Kidney glomerular epithelial cell (primary cell): ENCODE measurements at regions not wholly inside any gene's neighbourhood (a gene's known extent, or its start where the extent isn't known, plus 50 kb on each side); places are given as distances from the start of the nearest gene placed in this dataset.

ENCODE experiments used
- DNase-seq: peaks from one replicate; lab custom pipeline; 2025; lab: John Stamatoyannopoulos, UW

- DNase-seq = no peak
These were observed 94.6 kb downstream of the HAPSTR1 start for GRCh38 chr16:9186061-9186460.

- DNase-seq = no peak
These were observed 97.3 kb downstream of the HAPSTR1 start for GRCh38 chr16:9188721-9189120.

- no peak for DNase-seq
These were observed 99.9 kb downstream of the HAPSTR1 start for GRCh38 chr16:9191274-9191850.

- no peak for DNase-seq
These were observed 101.3 kb downstream of the HAPSTR1 start for GRCh38 chr16:9192746-9193145.

DNA sequence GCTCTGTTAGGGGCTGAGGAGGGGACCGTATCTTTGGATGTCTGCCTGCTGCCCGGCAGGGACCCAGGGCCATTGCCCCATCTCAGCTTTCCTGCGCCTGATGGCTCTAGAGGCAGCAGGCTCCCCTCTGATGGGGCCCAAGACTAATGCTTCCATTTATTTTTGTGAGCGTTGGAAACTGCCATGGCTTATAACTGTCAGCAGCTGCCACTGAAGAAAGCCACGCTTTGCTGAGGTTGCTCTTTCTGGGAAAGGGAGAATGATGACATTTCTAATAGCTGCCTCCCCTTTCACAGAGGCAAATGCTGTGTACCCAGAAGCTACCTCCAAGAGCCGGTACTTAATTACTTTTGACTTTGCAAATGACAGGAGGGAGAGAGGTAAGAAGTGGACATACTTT, 103.8 kb downstream of the HAPSTR1 start:
- DNase-seq = no peak

GRCh38 chr16:9197957-9198661, 106.7 kb downstream of the HAPSTR1 start:
- no peak for DNase-seq

DNA sequence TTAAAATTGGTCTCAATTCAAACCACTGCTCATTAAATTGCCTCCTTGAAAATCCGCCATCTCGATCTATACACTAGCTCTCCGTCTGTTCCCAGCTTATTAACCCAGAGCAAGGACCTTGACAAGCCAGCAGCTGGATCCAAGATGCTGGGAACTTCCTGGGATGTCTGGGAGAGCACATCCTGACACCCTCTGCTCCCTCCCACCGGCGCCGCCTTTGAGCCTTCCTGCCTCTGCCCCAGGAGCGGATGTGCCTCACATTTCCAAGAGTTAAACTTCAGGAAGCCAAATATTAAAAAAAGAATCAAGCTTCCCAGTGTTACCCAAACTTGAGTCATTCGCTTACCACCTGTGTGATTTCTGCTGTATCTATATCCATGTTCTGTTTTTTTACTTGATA, 107.9 kb downstream of the HAPSTR1 start:
- DNase-seq = no peak

GRCh38 chr16:9199751-9200150, 108.3 kb downstream of the HAPSTR1 start:
- no peak for DNase-seq

DNA sequence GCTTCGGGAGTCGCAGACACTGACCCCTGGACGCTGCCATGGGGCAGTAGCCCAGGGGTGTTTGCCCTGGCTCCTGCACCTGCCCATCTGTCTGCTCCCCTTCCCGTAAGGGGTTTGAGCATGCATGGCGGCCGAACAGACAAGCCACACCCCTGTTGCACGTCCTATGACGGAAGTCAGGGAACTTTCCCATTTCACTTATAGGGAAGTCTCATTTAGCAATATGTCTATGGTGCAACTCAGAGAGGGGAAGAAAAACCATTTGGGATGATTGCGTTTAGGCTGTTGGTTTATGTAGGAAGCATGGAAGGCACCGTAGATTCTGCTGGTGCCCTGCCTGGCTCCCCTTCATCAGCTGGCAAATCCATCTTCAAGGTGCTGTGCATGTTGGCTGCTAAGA, 112.5 kb downstream of the HAPSTR1 start:
- no peak for DNase-seq

DNA sequence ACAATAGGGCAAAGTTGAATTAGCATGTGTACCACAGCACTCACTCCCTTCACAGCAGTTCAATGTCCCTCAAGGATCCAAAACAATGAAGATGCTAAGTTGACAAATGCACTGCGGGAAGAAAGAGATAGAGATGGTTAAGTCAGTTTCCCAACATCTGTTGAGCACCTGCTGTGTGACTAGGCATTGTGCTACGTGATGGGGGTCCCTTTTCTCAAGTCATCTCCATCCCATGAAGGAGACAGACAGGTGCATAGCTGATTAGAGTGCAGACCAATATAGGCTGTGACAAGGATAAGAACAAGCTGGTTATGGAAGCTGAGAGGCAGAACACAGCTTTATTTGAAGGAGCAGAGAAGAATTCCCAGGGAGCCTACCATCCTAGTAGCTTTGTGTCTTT, 114.2 kb downstream of the HAPSTR1 start:
- no peak for DNase-seq

DNA sequence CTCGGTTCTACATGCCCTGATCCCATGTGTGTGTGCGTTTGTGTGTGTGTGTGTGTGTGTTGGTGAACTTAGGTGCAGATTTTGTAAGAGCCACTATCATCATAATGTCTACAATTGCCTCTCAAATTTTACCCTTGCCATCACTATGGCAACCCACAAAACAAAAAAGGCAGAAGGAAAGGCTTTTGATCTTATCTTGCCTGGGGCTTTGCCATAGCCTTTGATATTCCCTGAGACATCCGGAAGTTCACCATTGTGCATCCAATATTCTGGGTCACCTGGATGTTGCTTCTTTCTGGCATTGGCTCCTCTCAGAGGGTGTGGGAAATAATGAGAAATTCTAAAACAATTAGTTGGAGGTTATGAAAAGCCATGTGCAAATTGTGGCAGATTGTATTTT, 114.7 kb downstream of the HAPSTR1 start:
- DNase-seq = no peak

- DNase-seq = no peak
These were observed 121.2 kb downstream of the HAPSTR1 start for GRCh38 chr16:9212621-9213020.

- DNase-seq = no peak
These were observed 128.4 kb downstream of the HAPSTR1 start for GRCh38 chr16:9219813-9220212.

DNA sequence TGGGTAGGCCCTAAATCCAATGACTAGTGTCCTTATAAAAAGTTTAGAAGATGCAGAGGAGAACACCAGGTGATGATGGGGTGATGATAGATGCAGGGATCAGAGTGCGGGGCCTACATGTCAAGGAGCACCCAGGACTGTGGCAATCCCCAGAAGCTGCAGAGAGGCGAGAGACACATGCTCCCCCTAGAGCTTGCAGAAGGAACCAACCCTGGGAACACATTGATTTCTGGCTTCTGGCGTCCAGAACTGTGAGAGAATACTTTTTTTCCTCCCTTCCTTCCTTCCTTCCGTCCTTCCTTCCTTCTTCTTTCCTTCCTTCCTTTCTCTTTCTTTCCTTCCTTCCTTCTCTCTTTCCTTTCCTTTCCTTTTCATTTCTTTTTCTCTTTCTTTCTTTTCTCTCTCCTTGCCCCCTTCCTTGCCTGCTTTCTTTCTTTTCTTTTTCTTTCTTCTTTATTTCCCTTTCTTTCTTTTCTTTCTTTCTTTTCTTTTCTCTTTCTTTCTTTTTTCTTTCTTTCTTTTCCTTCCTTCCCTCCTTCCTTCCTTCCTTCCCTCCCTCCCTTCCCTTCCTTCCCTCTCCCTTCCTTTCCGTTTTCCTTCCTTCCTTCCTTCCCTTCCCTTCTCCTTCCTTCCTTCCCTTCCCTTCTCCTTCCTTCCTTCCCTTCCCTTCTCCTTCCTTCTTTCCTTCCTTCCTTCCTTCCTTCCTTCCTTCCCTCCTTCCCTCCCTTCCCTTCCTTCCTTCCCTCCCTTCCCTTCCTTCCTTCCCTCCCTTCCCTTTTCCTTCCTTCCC, 134.3 kb downstream of the HAPSTR1 start:
- DNase-seq = no peak

GRCh38 chr16:9226924-9227323, 135.5 kb downstream of the HAPSTR1 start:
- DNase-seq = no peak

DNA sequence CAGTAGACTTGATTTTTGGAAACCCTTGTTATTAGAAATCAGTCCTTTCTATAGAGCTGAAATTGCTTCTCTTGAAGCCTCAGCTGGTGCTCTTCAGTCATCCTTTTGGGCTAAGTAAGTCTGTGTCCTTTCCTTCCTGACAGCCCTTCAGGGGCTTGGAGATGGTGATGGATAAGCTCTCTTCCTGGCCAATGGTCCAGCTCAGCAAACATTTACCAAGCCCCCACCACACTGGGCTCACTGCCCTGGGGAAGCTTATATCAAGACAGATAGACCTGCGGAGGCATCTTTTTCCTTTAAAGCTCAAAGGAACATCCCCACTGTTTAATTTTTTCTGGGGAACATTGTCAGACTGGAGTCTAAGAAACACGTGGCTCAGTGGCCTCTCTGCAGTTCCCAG, 139.6 kb downstream of the HAPSTR1 start:
- no peak for DNase-seq

DNA sequence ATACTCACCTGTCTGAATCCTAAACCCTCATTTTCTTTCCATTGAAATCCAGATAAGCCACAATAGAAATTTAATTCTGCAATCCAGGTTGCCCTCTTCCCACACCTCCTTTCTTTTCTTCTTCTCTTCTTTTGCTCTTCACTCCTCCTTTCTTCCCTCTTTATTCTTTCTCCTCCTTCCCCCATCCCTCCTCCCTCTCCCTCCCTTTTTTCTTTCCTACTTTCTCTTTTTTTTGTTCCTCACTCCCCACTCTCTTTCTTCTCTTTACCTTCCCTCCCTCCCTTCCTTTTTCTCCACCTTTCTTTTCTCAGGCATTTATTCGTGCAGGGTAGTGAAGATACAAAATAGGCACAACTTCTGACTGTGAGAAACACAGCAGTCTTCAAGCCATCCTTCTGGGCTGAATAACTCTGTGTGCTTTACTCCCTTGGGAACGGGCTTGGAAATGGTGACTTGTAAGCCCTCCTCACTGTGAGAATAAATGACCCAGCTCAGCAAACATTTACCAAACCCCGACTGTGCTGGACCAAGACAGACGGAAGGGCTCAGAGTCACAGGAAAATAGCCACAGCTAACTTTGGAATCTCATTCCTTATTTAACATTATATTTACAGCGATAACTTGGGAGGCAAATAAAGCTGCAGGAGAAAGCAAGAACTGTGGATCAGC, 140.8 kb downstream of the HAPSTR1 start:
- no peak for DNase-seq

DNA sequence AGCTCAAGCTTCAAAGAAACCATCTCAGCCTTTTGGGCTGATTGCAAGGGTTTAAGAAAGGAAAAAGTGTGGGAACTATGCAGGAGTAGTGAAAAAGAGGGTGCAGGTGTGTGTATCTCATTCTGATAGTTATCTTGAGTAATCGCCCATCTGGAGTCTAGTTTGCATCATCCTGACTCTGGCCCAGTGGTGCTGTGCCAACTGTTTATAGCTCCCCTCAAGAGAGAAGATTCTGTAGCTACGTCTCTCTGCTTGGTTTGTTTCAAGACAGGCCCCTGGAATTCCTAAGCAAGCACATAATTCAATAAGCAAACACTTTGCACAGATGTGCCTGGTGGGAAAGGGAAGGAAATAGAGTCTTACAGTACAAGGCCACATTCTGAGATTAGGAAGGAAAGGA, 144.4 kb downstream of the HAPSTR1 start:
- no peak for DNase-seq

- no peak for DNase-seq
These were observed 144.9 kb downstream of the HAPSTR1 start for GRCh38 chr16:9236319-9236718.

DNA sequence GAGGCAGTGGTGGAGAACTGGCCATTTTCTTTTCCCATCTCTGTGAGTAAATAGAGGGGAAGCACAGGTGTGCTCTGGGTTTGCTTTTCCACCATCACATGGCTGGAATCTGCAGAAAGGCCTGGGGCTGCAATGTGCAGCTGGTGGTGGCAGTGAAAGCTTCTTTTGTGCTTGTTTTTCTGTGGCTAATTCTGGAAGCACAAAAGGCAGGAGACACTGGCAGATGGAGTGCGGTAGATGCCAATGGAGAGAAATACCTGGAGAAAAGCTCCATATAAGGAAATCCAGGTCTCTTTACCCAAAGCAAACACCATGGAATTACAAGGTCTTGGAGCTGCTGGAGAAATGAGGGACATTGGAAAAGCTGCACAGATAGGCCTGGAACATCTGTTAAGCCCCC, 146.9 kb downstream of the HAPSTR1 start:
- no peak for DNase-seq

- no peak for DNase-seq
These were observed 149.7 kb downstream of the HAPSTR1 start for GRCh38 chr16:9241177-9241576.

DNA sequence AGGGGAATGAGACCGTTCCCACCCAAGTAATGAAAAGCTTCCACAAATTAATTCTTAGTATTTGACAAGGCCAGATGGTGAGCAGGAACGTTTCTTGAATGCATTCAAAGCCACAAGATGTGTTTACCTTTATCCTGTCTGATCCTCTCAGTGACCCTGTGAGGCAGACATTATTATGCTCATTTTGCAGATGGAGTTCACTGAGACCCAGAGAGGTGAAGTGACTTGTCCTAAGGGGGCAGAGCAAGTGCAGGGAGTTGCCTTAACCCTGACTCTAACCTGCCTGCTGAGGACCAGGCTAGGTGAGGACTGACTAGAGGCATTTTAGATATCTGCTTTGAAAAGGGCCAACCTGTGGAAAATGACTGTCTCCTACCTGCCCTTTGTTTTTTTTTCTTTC, 156.7 kb downstream of the HAPSTR1 start:
- no peak for DNase-seq

DNA sequence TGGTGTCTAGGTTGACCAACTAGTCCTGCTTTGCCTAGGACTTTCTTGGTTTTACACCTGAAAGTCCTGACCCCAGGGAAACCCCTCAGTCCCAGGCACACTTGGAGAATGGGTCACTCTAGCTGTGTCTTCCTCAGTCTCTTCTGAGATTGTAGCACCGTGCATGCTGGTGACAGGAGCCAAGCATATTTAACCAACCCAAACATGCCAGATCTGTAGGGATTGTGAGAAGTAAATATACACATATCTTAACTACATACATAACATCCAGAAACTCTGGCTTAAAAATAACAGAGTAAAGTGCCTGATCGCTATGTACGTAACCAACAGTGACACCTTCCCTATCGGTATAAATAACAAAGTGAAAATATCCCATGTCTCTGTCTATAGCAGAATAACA, 158.1 kb downstream of the HAPSTR1 start:
- no peak for DNase-seq
